OCI-LY1 (cell line): ENCODE measurements at regions not wholly inside any gene's neighbourhood (a gene's known extent, or its start where the extent isn't known, plus 50 kb on each side); places are given as distances from the start of the nearest gene placed in this dataset.

Experiments
- H2AFZ ChIP-seq: fragments of 200-600 bp; sonication (generic), shearing (Covaris generic); 2 replicates; pipeline ENCODE4 v1.6.0; 2014; ENCODE audit warnings: antibody characterized with exemption, mild to moderate bottlenecking, low read length
- H3F3A ChIP-seq: fragments of 200-600 bp; sonication (generic), shearing (Covaris generic); 2 replicates; pipeline ENCODE4 v1.6.0; 2014; ENCODE audit warnings: mild to moderate bottlenecking, antibody characterized with exemption, low read length, moderate library complexity; ENCODE audit not compliant: insufficient read depth
- H3K27ac ChIP-seq: fragments of 200-600 bp; sonication (generic); 2 replicates; pipeline ENCODE4 v1.5.1; 2014; ENCODE audit warnings: low read length, mixed run types, mild to moderate bottlenecking, low read depth; ENCODE audit not compliant: poor library complexity, severe bottlenecking
- H3K27me3 ChIP-seq: fragments of 200-600 bp; sonication (generic); 2 replicates; pipeline ENCODE4 v1.6.0; 2014; ENCODE audit warnings: antibody characterized with exemption, mild to moderate bottlenecking, low read length, moderate library complexity; ENCODE audit not compliant: insufficient read depth
- H3K36me3 ChIP-seq: fragments of 200-600 bp; sonication (generic); 2 replicates; pipeline ENCODE4 v1.6.1; 2014; ENCODE audit warnings: mild to moderate bottlenecking, antibody characterized with exemption, low read length, moderate library complexity, mixed read lengths; ENCODE audit not compliant: insufficient read depth
- H3K4me1 ChIP-seq: fragments of 200-600 bp; sonication (generic); 2 replicates; pipeline ENCODE4 v1.5.1; 2014; ENCODE audit warnings: mild to moderate bottlenecking, low read length, moderate library complexity; ENCODE audit not compliant: insufficient read depth, severe bottlenecking
- H3K4me2 ChIP-seq: fragments of 200-600 bp; sonication (generic), shearing (Covaris generic); 2 replicates; pipeline ENCODE4 v1.6.1; 2014; ENCODE audit warnings: low read length
- H3K4me3 ChIP-seq: fragments of 200-600 bp; sonication (generic); 2 replicates; pipeline ENCODE4 v1.5.1; 2014; ENCODE audit warnings: low read length, low read depth, mild to moderate bottlenecking, mixed read lengths; ENCODE audit not compliant: poor library complexity, severe bottlenecking
- H3K79me2 ChIP-seq: fragments of 200-600 bp; shearing (Covaris generic); 2 replicates; pipeline ENCODE4 v1.6.1; 2016; ENCODE audit warnings: mixed run types, low read length, mixed read lengths; ENCODE audit not compliant: insufficient read depth
- H3K9ac ChIP-seq: fragments of 200-600 bp; sonication (generic), shearing (Covaris generic); 2 replicates; pipeline ENCODE4 v1.6.1; 2014; ENCODE audit warnings: mild to moderate bottlenecking, low read length, mixed read lengths
- H3K9me2 ChIP-seq: fragments of 200-600 bp; sonication (generic), shearing (Covaris generic); 2 replicates; pipeline ENCODE4 v1.6.1; 2014; ENCODE audit warnings: low read depth, mild to moderate bottlenecking, low read length, mixed read lengths
- H3K9me3 ChIP-seq: fragments of 200-600 bp; shearing (Covaris generic); 2 replicates; pipeline ENCODE4 v1.6.1; 2014; ENCODE audit warnings: low read length, mixed read lengths
- H4K20me1 ChIP-seq: fragments of 200-600 bp; sonication (generic), shearing (Covaris generic); 2 replicates; pipeline ENCODE4 v1.6.0; 2016; ENCODE audit warnings: mild to moderate bottlenecking, low read length; ENCODE audit not compliant: insufficient read depth
- CTCF ChIP-seq: fragments of 200-600 bp; sonication (generic), shearing (Covaris generic); IDR thresholded peaks from 2 replicates; pipeline ENCODE4 v1.5.1; 2017; ENCODE audit warnings: mild to moderate bottlenecking, antibody characterized with exemption, low read length, moderate library complexity, mixed read lengths
- EZH2 ChIP-seq: fragments of 200-600 bp; sonication (generic), shearing (Covaris generic); IDR thresholded peaks from 2 replicates; pipeline ENCODE4 v1.8.0; 2017; ENCODE audit warnings: borderline replicate concordance, mixed run types, mild to moderate bottlenecking, antibody characterized with exemption, low read length, moderate library complexity, mixed read lengths

DNA sequence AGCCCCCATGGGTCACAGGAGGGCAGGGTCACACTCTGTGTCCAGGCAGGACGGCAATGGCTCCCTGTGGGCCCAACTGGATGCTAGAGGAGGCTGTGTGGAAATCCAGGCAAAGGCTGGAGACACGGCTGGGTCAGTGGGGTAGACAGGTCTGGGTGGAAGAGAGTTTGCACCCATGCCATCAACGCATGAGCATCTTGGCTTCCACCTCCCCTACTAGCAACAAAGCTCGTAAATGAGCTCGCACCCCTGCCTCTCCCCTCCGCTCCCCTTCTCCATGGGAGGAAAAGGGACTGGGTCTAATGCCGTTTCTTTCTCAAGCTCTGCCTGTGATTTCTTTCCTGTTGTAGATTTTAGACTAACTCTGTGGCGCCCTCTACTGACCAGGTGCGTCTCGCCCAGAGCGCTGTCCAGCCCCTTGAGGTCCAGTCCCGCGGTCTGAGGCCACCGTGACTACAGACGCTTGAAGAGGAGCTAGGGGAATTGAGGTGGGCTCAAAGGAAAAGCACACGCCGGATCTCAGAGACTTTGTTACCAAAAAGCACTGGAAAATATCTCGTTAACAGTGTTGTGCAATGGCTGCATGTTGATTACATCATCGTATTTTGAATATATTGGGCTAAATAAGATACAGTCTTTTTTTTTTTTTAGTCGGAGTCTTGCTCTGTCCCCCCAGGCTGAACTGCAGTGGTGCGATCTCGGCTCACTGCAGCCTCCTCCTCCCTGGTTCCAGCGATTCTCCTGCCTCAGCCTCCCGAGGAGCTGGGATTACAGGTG is 50.7 kb upstream of the USP29 start:
- no peak overlapping the region for H3K4me3 ChIP-seq
- H3K4me2 ChIP-seq = no peak overlapping the region
- no peak overlapping the region for H3K9ac ChIP-seq
- TF ChIP-seq EZH2 (no peak), CTCF (peak; percentile 68)
- no peaks in the 10 kb centered on the region for H3K4me1 ChIP-seq
- H3K27ac ChIP-seq = no peak overlapping the region
- no peaks in the 10 kb centered on the region for H3K9me2 ChIP-seq
- H3F3A ChIP-seq = no peaks in the 10 kb centered on the region
- H3K79me2 ChIP-seq = no peaks in the 10 kb centered on the region
- no peaks in the 10 kb centered on the region for H3K36me3 ChIP-seq
- H4K20me1 ChIP-seq = no peaks in the 10 kb centered on the region
- H3K9me3 ChIP-seq = no peaks in the 10 kb centered on the region
- H3K27me3 ChIP-seq = no peaks in the 10 kb centered on the region
- H2AFZ ChIP-seq = no peak overlapping the region
